GM21528 (cell line): ENCODE measurements at regions not wholly inside any gene's neighbourhood (a gene's known extent, or its start where the extent isn't known, plus 50 kb on each side); places are given as distances from the start of the nearest gene placed in this dataset.

Source experiments
- ATAC-seq: cut with Tn5 transposase; IDR thresholded peaks from one replicate; pipeline ENCODE4 v1.9.1; 2021; ENCODE audit warnings: mild to moderate bottlenecking, moderate library complexity; ENCODE audit not compliant: unreplicated experiment, low FRiP score

DNA sequence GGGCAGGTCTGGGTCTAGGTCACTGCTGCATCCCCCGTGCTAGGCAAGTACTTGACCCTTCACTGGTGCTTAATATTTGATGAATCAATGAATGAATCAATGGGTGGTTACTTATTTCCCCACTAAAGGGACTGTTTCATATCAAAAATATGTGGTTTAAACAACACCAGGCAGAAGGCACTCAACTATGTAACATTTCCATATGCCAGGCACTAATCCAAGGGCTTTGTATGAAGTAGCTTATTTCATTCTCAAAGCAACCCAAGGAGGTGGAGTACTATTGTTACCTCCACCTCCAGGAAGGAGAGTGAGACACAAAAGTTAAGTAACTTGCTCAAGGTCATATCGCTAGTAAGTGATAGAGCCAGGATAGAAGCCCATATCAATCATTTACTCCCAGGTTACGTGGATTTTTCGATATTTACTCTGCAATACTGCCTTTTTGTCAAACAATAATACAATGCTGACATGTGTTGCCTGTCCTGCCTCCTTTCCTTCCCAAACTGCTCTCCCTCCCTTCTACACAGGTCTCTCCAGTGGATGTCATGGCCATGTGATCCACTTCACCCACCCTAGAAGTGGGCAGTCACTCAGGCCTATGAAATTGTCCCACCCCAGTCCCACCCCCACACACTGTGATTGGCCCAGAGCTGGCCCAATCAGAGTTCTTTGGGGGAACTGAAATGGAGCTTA lies 142.8 kb downstream of the ETS2 start:
- ATAC-seq: no peak

DNA sequence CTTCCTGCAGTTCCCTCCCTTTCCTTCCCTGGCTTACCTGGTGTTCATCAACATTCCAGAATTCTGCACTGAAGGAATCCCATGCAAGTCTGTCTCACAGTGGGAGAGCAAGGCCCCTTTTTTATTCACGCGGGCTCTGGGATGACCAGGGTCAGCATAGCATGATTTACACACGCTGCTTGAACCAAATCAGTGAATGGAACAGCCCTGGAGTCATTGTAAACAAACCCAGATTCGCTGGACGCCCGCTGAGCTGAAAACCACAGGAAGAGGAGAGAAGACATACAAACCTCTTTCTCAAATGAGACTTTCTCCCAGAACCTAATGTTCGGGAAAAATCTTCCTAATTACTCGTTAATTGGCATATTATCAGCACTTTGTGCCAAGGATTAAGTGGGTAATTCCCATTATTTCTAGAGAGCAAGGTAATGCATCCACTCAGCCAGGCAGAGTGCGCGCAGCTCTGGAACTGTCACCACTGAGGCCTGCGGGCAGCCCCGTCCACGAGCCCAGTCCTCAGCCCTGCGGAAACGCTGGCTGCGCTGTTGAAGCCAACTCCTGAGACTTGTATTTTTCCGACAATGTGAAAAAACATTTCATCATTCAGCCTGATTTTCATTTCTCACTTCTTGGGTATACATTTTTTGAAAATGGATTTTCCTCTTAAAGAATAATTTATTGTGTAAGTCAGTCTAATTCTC lies 140.0 kb downstream of the ETS2 start:
- ATAC-seq: no peak

DNA sequence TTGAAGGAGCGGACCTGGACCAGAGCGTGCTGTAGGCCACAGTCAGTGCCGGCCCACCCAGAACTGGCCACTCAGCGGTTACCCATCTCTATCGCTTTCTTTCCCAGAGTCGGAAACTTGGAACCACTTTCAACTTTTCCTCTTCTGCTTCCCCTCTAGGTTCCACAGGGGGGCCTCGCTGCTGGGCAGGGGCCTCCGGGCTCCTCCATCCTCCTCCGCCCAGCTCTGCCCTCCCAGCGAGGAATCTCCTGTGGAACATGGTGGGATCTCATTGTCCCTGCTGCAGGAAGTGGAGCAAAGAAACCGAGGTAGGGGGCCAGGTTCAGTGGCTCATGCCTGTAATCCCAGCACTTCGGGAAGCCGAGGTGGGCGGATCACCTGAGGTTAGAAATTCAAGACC lies 139.2 kb downstream of the ETS2 start:
- ATAC-seq: no peak

DNA sequence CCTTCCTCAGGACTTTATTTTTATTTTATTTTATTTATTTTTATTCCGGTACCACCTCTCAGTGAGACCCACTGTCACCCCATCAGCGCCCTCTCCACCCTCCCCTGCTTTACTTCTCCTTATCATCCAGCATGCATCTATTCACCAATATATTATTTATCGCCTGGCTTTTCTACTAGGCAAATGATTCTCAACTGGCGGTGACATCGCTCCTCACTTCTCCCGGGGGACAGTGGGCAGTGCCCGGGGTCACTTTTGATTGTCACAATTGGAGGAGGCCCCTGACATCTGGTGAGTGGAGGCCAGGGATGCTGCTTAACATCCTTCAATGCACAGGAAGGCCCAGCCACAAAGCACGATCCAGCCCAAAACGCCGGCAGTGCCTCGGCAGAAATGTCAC lies 138.7 kb downstream of the ETS2 start:
- ATAC-seq: no peak

GRCh38 chr21:38942748-38943211 lies 137.1 kb downstream of the ETS2 start:
- no peak for ATAC-seq

DNA sequence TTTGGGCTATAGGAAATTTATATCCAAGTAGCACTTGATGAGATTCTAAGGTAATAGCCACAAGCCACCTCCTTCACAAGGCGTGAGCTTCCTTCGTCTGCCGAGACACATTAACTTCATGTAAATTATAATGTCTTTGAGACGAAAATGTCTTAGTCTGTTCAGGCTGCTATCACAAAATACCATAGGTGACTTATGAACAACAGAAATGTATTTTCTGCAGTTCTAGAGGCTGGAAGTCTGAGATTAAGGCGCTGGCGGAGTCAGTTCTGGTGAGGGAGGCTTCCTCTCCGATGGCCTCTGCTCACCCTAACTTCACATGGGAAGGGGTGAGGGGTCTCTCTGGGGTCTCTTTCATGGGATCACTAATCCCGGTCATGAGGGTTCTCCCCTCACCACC lies 133.0 kb downstream of the ETS2 start:
- ATAC-seq: no peak

DNA sequence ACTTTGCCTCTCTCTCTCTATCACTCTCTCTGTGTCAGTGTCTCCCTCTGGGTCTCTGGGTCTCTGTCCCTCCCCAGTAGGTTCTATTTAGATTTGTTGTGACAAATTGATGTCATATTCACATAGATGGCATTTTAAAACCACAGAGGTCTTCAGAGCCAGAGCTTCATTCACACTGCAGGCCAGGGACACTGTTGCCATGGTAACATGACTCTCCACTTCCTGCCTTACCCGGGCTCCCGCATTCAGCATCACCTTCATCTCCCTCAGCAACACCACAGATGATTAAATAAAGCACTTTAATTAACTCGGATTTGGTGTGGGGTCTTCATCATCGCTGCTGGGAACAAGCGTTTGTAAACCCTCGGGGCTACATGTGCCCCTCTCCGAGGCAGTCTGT lies 132.6 kb downstream of the ETS2 start:
- no peak for ATAC-seq

DNA sequence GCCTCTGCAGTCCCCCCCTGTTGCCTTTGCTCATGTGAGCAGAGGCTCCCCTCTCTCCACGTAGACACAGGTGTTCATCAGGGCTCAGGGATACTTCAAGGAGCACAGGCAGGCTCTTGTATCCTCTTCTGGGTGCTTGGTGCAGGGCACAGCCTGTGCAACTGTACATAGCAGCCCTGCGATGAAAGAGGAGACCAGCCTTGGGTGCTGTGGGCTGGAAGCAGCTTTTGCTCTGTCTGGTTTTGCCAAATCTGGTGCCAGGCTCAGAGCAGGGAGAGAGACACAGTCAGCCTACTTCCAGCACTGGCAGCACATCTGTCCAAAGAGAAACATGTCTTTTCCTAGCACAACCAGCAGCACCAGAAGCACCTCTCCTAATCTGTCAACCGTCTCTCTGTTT lies 132.1 kb downstream of the ETS2 start:
- ATAC-seq: no peak

DNA sequence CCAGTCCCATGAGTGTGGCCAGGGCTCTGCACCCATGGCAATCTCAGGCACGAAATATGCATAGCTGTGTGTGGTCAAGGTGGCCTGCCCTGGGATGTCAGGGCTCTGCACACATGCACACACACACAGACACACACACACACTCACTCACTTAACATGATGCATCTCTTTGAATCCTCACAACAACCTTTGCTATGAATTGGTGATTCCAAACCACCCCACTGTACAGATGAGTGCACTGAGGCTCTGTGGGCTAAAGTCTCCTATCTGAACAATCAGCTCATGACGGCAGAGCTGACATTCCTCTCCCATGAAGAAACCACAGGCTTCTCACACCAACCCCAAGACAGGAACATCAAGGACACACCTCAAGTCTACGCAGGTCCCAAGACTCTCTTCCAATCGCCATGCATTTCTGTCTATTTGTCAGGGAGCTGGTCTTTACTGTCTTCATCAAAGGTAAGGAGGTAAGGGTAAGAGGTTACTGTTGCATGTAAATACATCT lies 131.6 kb downstream of the ETS2 start:
- no peak for ATAC-seq

DNA sequence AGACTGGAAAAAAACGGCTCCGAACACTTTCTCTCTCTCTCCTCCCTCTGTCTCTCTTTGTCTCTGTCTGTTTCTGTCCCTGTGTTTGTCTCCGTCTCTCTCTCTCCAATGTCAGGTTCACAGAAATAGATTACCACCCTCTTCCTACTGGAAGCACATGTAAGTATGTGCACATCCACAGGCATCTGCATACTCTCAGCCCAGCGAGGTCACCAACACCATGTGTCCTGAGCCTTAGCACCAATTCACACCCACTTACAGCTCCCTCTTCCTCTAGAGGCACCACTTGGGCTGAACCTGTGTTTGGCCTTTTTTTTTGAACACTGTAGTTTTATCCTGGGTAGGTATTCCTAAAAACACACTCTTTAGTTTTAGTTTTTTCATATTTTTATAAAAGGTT lies 130.5 kb downstream of the ETS2 start:
- ATAC-seq: no peak

DNA sequence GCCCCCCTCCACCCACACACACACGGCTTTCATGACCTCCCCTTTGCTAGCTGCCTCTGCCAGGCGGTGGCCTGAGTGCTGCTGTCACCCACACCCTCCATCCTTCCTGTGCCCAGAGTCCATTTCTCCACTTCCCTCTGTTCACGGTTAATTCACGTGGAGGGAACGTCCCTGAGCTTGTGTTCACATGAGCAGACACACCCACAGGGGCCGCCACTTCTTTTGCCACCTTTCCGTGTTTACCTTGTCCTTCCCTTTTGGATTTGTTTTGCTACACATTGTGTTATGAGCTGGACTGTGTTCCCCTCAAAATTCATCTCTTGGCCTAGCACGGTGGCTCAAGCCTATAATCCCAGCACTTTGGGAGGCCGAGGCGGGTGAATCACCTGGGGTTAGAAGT lies 128.0 kb downstream of the ETS2 start:
- ATAC-seq: no peak

- no peak for ATAC-seq
Observed at GRCh38 chr21:38931291-38931690, 125.6 kb downstream of the ETS2 start.

- no peak for ATAC-seq
Observed at GRCh38 chr21:38930853-38931252, 125.1 kb downstream of the ETS2 start.

DNA sequence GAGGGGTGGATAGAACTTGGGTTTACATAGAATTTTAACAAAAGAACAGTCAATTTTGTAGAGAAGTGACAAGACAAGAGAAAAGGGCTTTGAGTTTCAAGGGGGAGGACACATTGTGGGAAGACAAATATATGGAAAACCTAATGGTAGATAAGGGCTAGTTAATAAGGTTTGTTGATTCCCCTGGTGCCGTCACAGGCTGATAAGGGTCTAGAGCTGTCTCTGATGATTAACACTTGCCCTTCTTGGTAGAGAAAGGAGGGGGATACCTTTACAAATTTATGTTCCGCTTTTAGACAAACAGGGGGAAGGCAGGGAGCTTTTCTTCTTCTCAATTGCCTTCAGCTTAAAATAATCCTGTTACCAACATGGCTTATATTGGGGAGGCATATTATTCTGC lies 124.3 kb downstream of the ETS2 start:
- no peak for ATAC-seq

- no peak for ATAC-seq
Observed at GRCh38 chr21:38929652-38930051, 123.9 kb downstream of the ETS2 start.

GRCh38 chr21:38929142-38929541 lies 123.4 kb downstream of the ETS2 start:
- ATAC-seq: no peak

DNA sequence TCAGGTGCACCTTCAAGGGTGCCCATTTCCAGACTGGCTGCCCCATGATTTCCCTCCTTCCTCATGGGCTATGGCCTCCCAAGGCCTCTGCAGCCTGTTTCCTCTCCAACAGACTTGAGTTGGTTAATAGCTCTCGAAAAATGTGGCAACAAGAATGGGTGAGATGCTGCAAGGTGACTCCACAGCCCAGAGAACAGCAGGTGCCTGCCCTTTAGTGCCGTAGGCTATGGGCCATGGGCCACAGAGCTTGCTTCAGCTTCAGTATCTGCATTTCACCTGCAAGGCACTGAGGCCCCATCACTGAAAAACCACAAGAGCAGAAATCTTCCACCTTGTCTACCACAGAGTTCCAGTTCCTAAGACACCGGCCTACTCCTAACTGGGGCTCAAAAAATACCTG lies 122.0 kb downstream of the ETS2 start:
- no peak for ATAC-seq

GRCh38 chr21:38925923-38926322 lies 120.2 kb downstream of the ETS2 start:
- no peak for ATAC-seq

DNA sequence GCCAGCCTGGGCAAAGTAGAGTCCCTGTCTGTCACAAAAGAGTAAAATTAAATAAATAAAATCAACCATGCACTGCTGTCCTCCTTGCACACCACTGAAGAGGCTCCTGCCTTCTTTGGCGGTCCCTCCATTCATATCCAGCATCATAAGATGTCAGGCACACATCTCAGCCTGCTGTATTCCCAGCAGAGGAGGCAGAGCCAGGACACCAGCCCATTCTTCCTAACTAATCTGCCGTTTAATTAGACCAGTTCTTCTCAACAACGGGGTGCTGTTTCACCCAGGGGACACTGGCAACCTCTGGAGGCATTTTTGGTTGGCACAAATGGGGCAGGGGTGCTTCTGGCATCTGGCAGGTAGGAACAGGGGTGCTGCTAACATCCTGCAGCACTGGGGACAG lies 119.7 kb downstream of the ETS2 start:
- no peak for ATAC-seq

DNA sequence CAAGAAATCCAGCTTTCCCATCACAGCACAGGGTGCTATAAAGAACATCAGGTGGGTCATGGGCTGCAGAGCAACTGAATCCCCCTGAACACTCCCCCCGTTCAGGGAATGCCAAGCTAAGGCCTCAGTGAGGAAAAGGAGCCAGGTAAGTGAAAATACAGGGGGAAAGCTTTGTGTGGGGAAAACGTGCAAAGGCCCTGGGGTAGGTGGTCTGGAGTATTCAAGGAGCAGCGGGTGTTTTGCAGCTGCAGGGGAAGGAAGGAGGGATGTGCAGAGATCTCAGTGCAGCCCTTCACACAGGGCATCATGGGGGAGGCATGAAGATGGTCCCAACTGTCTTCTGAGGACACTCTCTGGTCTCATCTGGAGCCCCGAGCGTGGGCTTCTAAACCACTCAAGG lies 119.2 kb downstream of the ETS2 start:
- ATAC-seq: no peak

DNA sequence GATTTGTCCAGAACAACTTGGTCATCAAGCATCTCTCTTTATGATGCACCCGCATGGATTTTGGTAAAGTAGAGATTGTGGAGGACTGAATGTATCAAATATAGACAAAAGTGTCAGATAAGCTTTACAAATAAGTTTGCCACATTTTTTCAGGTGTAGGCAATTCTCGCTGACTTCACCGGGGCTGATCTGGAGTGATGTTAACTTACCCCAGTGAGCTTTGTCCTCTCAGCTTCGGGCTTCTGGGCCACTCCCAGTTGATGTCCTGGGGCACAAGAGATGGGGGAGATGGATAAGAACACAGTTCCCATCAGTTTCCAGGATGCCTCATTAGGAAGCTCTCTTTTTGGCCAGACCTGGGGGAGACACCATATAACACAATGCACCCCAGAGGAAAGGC lies 117.7 kb downstream of the ETS2 start:
- no peak for ATAC-seq
